HCT116 (cell line): ENCODE measurements at regions not wholly inside any gene's neighbourhood (a gene's known extent, or its start where the extent isn't known, plus 50 kb on each side); places are given as distances from the start of the nearest gene placed in this dataset.

Experiments used
- ATAC-seq: fragments of 200-7000 bp; cut with Tn5 transposase; 2 replicates; pipeline ENCODE4 v1.9.1; 2020; ENCODE audit warnings: mild to moderate bottlenecking, moderate library complexity
- BruUV-seq: library from RNA; stranded (reverse); fragments of 400-500 nt; replicated peaks from 2 replicates; lab custom pipeline; 2021; lab: Mats Ljungman, UMichigan
- CTCF ChIA-PET: fragments of 300-600 bp; sonication (Branson Sonifier 250); formaldehyde crosslinking; loops from one replicate; lab custom pipeline; 2021; ENCODE audit warnings: antibody characterized with exemption; lab: Charles Lee
- POLR2A ChIA-PET: fragments of 300-600, 350-600 bp; sonication (Branson Sonifier 250); formaldehyde crosslinking; loops from one replicate; lab custom pipeline; 2021; ENCODE audit warnings: antibody characterized with exemption; lab: Charles Lee
- RAD21 ChIA-PET, 2 experiments: fragments of 300-600 bp; sonication (Branson Sonifier 250); formaldehyde crosslinking; loops; one replicate each; lab custom pipeline; 2023; ENCODE audit warnings: low total read pairs in 2 of 2; ENCODE audit not compliant: uncharacterized antibody in 2 of 2, unreplicated experiment in 2 of 2, low non-redundant PET in 1 of 2; lab: Charles Lee
- DNase-seq: peaks from one replicate; pipeline ENCODE4 v3.0.0-alpha.2; 2010; ENCODE audit warnings: low read depth, low spot score
- H2AFZ ChIP-seq: fragments of 200-600 bp; shearing (Covaris generic), sonication (generic); 2 replicates; pipeline ENCODE4 v1.6.1; 2017; ENCODE audit warnings: low read depth, mixed run types, mixed read lengths, antibody characterized with exemption, low read length; ENCODE audit not compliant: poor library complexity, severe bottlenecking
- H3K27ac ChIP-seq: 2 replicates; pipeline ENCODE4 v1.5.1; 2012; ENCODE audit warnings: low read depth, low read length
- H3K27me3 ChIP-seq: fragments of 200-600 bp; sonication (generic); 2 replicates; pipeline ENCODE4 v1.6.1; 2016; ENCODE audit warnings: mixed run types, low read length, mixed read lengths; ENCODE audit not compliant: insufficient read depth
- H3K36me3 ChIP-seq, 2 experiments: fragments of 200-500 bp in 1 of 2; fragments of 200-600 bp in 1 of 2; sonication (Bioruptor generic) in 1 of 2; sonication (generic) in 1 of 2; 2 replicates each; pipeline versions ENCODE4 v1.5.1 to v1.6.1; 2014 to 2016; ENCODE audit warnings: low read length in 2 of 2, inconsistent platforms in 1 of 2, mixed read lengths in 1 of 2, mixed run types in 1 of 2; ENCODE audit not compliant: insufficient read depth in 2 of 2, control insufficient read depth in 1 of 2
- H3K4me1 ChIP-seq, 2 experiments: fragments of 200-600 bp in 1 of 2; sonication (generic) in 1 of 2; 2 replicates each; pipeline versions ENCODE4 v1.5.1 to v1.6.1; 2012 to 2017; ENCODE audit warnings: low read length in 2 of 2, inconsistent platforms in 1 of 2, mild to moderate bottlenecking in 1 of 2, mixed read lengths in 1 of 2, mixed run types in 1 of 2, moderate library complexity in 1 of 2; ENCODE audit not compliant: insufficient read depth in 2 of 2, control insufficient read depth in 1 of 2
- H3K4me2 ChIP-seq: fragments of 200-600 bp; sonication (generic); 2 replicates; pipeline ENCODE4 v1.6.1; 2017; ENCODE audit warnings: mixed run types, low read length, mixed read lengths
- H3K4me3 ChIP-seq, 2 experiments: fragments of 200-600 bp in 1 of 2; sonication (generic) in 1 of 2; replicated peaks in 1 of 2; 2 replicates each; pipeline ENCODE4 v1.5.1; 2011 to 2016; ENCODE audit warnings: low read length in 2 of 2, control low read depth in 1 of 2, low read depth in 1 of 2, mild to moderate bottlenecking in 1 of 2, mixed read lengths in 1 of 2, mixed run types in 1 of 2
- H3K79me2 ChIP-seq: fragments of 200-600 bp; sonication (generic); 2 replicates; pipeline ENCODE4 v1.6.1; 2017; ENCODE audit warnings: mild to moderate bottlenecking, mixed run types, low read length, moderate library complexity, mixed read lengths; ENCODE audit not compliant: insufficient read depth
- H3K9ac ChIP-seq: fragments of 200-600 bp; sonication (generic); 2 replicates; pipeline ENCODE4 v1.6.1; 2016; ENCODE audit warnings: low read length, mixed read lengths
- H3K9me2 ChIP-seq: fragments of 200-600 bp; sonication (generic), shearing (Covaris generic); 2 replicates; pipeline ENCODE4 v1.6.1; 2017; ENCODE audit warnings: mixed run types, mild to moderate bottlenecking, moderate library complexity; ENCODE audit not compliant: insufficient read depth
- H3K9me3 ChIP-seq, 2 experiments: fragments of 200-500 bp in 1 of 2; fragments of 200-600 bp in 1 of 2; sonication (Bioruptor generic) in 1 of 2; sonication (generic) in 1 of 2; 2 replicates each; pipeline ENCODE4 v1.6.1; 2014 to 2017; ENCODE audit warnings: low read length in 2 of 2, mixed read lengths in 2 of 2, inconsistent platforms in 1 of 2, low read depth in 1 of 2, mild to moderate bottlenecking in 1 of 2, mixed run types in 1 of 2, moderate library complexity in 1 of 2; ENCODE audit not compliant: control insufficient read depth in 1 of 2, insufficient read depth in 1 of 2
- H4K20me1 ChIP-seq: fragments of 200-600 bp; sonication (generic), shearing (Covaris generic); 2 replicates; pipeline ENCODE4 v1.6.1; 2017; ENCODE audit warnings: mixed run types, mild to moderate bottlenecking, moderate library complexity; ENCODE audit not compliant: insufficient read depth
- CEBPB ChIP-seq: IDR thresholded peaks from 2 replicates; pipeline ENCODE4 v1.6.1; 2012; ENCODE audit warnings: low read depth
- CTCF ChIP-seq, 3 experiments: fragments of 200-600 bp in 1 of 3; sonication (generic) in 1 of 3; IDR thresholded peaks in 2 of 3; conservative IDR thresholded peaks in 1 of 3; 2 replicates each; pipeline ENCODE4 v1.5.1; 2012 to 2017; ENCODE audit warnings: low read depth in 2 of 3, low read length in 2 of 3, antibody characterized with exemption in 1 of 3, borderline replicate concordance in 1 of 3, control low read depth in 1 of 3, mild to moderate bottlenecking in 1 of 3, mixed read lengths in 1 of 3, mixed run types in 1 of 3, moderate library complexity in 1 of 3; ENCODE audit not compliant: insufficient read depth in 1 of 3
- ELF1 ChIP-seq: IDR thresholded peaks from 2 replicates; pipeline ENCODE4 v1.6.1; 2012; ENCODE audit warnings: low read depth, borderline replicate concordance
- EZH2phosphoT487 ChIP-seq: fragments of 200-600 bp; IDR thresholded peaks from 2 replicates; pipeline ENCODE4 v1.6.1; 2018; ENCODE audit warnings: antibody characterized with exemption, borderline replicate concordance
- FOSL1 ChIP-seq: IDR thresholded peaks from 2 replicates; pipeline ENCODE4 v1.6.1; 2012; ENCODE audit warnings: low read depth
- JUND ChIP-seq: IDR thresholded peaks from 2 replicates; pipeline ENCODE4 v1.6.1; 2012
- POLR2A ChIP-seq: IDR thresholded peaks from 2 replicates; pipeline ENCODE4 v1.7.0; 2011; ENCODE audit warnings: borderline replicate concordance; ENCODE audit not compliant: insufficient read depth, insufficient read length; ENCODE audit errors: extremely low read depth
- POLR2AphosphoS5 ChIP-seq: IDR thresholded peaks from 2 replicates; pipeline ENCODE4 v1.6.1; 2011; ENCODE audit warnings: mild to moderate bottlenecking, low read depth, low read length, moderate library complexity
- RAD21 ChIP-seq: IDR thresholded peaks from 2 replicates; pipeline ENCODE4 v1.6.1; 2012; ENCODE audit warnings: low read depth, mild to moderate bottlenecking
- SIN3A ChIP-seq: IDR thresholded peaks from 2 replicates; pipeline ENCODE4 v1.6.1; 2012; ENCODE audit warnings: low read depth
- TCF7L2 ChIP-seq: IDR thresholded peaks from 2 replicates; pipeline ENCODE4 v1.7.0; 2011; ENCODE audit warnings: borderline replicate concordance, inconsistent platforms; ENCODE audit not compliant: insufficient read depth, insufficient read length; ENCODE audit errors: extremely low read depth
- YY1 ChIP-seq: IDR thresholded peaks from 2 replicates; pipeline ENCODE4 v1.6.1; 2011; ENCODE audit warnings: low read length, low read depth, moderate library complexity, mild to moderate bottlenecking; ENCODE audit not compliant: insufficient replicate concordance; ENCODE audit errors: extremely low read depth
- ZBTB33 ChIP-seq: IDR thresholded peaks from 2 replicates; pipeline ENCODE4 v1.6.1; 2011; ENCODE audit warnings: mild to moderate bottlenecking, low read length, moderate library complexity; ENCODE audit not compliant: insufficient replicate concordance; ENCODE audit errors: extremely low read depth
- intact Hi-C: fragments of 100-400 bp; cut with micrococcal nuclease; formaldehyde crosslinking; loops from 2 replicates; pipeline ENCODE4 v1.10.0; 2022
- TF ChIP-seq, protein P1 (sequence below): IDR thresholded peaks from 2 replicates; pipeline ENCODE4 v1.6.1; 2012
- TF ChIP-seq, protein P2 (sequence below): IDR thresholded peaks from 2 replicates; pipeline ENCODE4 v1.6.1; 2012
- TF ChIP-seq, protein P3 (sequence below): IDR thresholded peaks from 2 replicates; pipeline ENCODE4 v1.6.1; 2012; ENCODE audit warnings: low read depth

GRCh38 chr5:133668458-133668857 is 56.1 kb upstream of the FSTL4 start:
- Histone ChIP-seq H3K27me3 (peaks cover 45% of the 10 kb centered on the region), H3K9me3 (no peaks in the 10 kb centered on the region), H3K4me1 (peaks cover 0 to 9% of the 10 kb centered on the region in 2 experiments; a peak in 2 of 4 replicates), H2AFZ (no peak overlapping the region), H4K20me1 (no peaks in the 10 kb centered on the region), H3K9me2 (no peaks in the 10 kb centered on the region), H3K9ac (no peak overlapping the region), H3K79me2 (no peaks in the 10 kb centered on the region), H3K4me3 (no peak overlapping the region), H3K27ac (no peak overlapping the region), H3K36me3 (no peaks in the 10 kb centered on the region), H3K4me2 (no peak overlapping the region)
- DNase-seq (no peak), ATAC-seq (no peak)
- BruUV-seq, result no TSS peak
- CTCF ChIA-PET, result no interaction called here
- intact Hi-C loops, result no loop called here
- RAD21 ChIA-PET, result no interaction called here
- TF ChIP-seq RAD21, result no peak
- TF ChIP-seq YY1, result no peak
- no peak for TF ChIP-seq TCF7L2
- no peak for TF ChIP-seq SIN3A
- TF ChIP-seq, protein P1, sequence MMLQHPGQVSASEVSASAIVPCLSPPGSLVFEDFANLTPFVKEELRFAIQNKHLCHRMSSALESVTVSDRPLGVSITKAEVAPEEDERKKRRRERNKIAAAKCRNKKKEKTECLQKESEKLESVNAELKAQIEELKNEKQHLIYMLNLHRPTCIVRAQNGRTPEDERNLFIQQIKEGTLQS, result no peak
- no peak for TF ChIP-seq ZBTB33
- no peak for TF ChIP-seq POLR2A
- TF ChIP-seq, protein P2, sequence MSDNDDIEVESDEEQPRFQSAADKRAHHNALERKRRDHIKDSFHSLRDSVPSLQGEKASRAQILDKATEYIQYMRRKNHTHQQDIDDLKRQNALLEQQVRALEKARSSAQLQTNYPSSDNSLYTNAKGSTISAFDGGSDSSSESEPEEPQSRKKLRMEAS, result no peak
- no peak for TF ChIP-seq EZH2phosphoT487
- no peak for TF ChIP-seq ELF1
- TF ChIP-seq FOSL1, result no peak
- TF ChIP-seq CEBPB, result no peak
- TF ChIP-seq, protein P3, sequence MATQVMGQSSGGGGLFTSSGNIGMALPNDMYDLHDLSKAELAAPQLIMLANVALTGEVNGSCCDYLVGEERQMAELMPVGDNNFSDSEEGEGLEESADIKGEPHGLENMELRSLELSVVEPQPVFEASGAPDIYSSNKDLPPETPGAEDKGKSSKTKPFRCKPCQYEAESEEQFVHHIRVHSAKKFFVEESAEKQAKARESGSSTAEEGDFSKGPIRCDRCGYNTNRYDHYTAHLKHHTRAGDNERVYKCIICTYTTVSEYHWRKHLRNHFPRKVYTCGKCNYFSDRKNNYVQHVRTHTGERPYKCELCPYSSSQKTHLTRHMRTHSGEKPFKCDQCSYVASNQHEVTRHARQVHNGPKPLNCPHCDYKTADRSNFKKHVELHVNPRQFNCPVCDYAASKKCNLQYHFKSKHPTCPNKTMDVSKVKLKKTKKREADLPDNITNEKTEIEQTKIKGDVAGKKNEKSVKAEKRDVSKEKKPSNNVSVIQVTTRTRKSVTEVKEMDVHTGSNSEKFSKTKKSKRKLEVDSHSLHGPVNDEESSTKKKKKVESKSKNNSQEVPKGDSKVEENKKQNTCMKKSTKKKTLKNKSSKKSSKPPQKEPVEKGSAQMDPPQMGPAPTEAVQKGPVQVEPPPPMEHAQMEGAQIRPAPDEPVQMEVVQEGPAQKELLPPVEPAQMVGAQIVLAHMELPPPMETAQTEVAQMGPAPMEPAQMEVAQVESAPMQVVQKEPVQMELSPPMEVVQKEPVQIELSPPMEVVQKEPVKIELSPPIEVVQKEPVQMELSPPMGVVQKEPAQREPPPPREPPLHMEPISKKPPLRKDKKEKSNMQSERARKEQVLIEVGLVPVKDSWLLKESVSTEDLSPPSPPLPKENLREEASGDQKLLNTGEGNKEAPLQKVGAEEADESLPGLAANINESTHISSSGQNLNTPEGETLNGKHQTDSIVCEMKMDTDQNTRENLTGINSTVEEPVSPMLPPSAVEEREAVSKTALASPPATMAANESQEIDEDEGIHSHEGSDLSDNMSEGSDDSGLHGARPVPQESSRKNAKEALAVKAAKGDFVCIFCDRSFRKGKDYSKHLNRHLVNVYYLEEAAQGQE, result no peak
- no peak for TF ChIP-seq CTCF (IDR thresholded peaks at IDR 0.05 in 2 of 3, conservative IDR thresholded peaks at IDR 0.05 in 1 of 3; ENCODE audit: borderline replicate concordance in 1 of 3, insufficient read depth in 1 of 3, low read depth in 2 of 3, low read length in 2 of 3)
- no peak for TF ChIP-seq POLR2AphosphoS5
- no peak for TF ChIP-seq JUND
- POLR2A ChIA-PET, result no interaction called here
